NCI-H748 treated with DMSO at 0.1 percent for 48 hours (cell line): ENCODE measurements at regions not wholly inside any gene's neighbourhood (a gene's known extent, or its start where the extent isn't known, plus 50 kb on each side); places are given as distances from the start of the nearest gene placed in this dataset.
"Not testable (repeated sequence)": the region's sequence is repeated elsewhere in the genome, so short reads cannot be mapped to it uniquely, and the experiment has no call there.

Experiments used
- DNase-seq: peaks from one replicate; lab custom pipeline; 2025; lab: John Stamatoyannopoulos, UW

DNA sequence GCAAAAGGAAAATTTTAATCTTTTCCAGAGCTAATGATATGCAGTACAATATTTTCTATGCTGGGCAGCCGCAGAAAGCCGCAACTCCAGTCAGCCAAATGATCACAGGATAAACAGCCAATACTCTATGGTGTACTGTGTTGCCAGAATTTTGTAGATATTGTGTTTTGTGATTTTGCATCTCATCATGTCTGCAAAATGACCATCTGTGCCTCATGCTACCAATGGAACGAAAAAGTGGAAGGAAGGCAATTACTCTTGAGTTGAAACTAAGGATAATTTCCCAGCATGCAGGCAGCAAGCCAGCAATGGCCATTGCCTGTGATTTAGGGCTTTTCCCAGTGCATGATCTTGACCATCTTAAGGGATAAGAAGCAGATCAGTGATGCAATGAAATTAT, 891.9 kb downstream of the PLOD2 start:
- no peak for DNase-seq

- DNase-seq = no peak
These were observed 888.3 kb downstream of the PLOD2 start for GRCh38 chr3:145272684-145273083.

DNA sequence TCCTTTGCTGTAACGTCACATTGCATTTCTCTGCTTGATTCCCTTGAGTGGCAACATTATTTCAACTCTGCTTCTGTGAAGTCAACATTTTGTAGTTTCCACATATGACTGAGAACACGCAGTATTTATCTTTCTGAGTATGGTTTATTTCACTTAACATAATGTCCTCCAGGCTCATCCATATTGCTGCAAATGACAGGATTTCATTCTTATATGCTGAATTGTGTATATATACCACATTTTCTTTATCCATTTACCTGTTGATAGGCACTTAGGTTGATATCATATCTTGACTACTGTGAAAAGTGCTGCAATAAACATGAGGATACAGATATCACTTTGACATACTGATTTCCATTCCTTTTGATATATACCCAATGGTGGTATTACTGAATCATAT, 878.5 kb downstream of the PLOD2 start:
- no peak for DNase-seq

- DNase-seq = no peak
These were observed 874.0 kb downstream of the PLOD2 start for GRCh38 chr3:145286937-145287336.

GRCh38 chr3:145290010-145290409, 871.0 kb downstream of the PLOD2 start:
- DNase-seq = no peak

DNA sequence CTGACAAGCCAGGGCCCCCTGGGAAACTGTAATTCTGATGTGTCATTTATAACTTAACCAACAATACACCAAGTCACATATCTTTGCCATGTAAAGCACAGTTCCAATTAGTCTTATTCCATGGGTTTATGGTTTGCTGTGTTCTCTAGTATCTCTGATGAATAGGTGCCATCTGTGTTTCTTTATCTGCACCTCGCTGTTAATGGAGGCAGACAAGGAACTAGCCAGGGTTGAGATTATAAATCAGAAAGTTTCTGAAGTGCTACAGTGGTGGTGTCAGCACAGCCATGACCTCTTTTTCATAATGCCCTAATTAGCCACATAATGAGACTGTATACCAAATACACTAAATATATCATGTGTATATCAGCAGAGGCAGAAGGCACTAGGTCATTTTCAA, 866.4 kb downstream of the PLOD2 start:
- DNase-seq = no peak

- DNase-seq = no peak
These were observed 853.7 kb downstream of the PLOD2 start for GRCh38 chr3:145307272-145307671.

DNA sequence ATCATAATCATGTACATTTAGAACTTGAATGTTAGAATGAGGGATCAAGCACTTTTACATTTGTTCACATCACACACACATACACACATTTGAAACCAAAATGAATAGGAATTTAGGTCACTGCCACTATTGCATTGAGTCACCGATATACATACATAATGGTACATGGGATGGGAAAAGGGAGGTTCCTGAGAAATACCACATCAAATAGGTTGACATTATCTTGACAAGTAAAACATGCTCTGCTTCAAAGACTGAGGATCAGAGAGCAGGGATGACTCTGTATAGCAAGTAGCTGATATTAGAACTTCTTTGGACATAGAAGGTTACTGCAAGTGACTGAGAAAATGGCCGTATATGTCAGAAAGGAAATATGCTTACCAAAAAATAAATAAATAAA, 847.2 kb downstream of the PLOD2 start:
- DNase-seq = no peak

DNA sequence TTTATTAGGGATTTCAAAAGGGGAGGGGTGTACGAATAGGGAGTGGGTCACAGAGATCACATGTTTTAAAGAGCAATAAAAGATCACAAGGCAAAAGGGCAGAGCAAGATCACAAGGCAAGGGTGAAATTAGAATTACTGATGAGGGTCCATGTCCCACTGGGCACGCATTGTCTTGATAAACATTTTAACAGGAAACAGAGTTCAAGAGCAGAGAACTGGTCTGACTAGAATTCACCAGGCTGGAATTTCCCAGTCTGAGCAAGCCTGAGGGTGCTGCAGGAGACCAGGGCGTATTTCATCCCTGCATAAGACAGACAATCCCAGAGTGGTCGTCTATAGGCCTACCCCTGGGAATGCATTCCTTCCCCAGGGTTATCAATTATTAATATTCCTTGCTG, 844.7 kb downstream of the PLOD2 start:
- DNase-seq = not testable (repeated sequence)

DNA sequence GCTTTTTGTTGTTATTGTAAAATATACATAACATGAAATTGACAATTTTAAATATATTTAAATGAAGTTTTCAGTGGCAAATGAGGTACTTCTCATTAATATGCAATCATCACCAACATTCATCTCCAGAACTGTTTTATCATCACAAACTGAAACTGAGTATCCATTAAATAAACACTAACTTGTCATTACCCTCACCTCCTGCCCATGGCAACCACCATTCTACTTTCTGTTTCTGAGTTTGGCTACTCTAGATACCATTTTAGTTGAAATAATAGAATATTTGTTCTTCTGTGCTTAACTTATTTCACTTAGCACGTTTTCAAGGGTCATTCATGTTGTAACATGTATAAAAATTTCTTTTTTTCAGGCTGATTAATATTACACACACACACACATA, 834.3 kb downstream of the PLOD2 start:
- no peak for DNase-seq

- DNase-seq = not testable (repeated sequence)
These were observed 827.6 kb downstream of the PLOD2 start for GRCh38 chr3:145333427-145333826.

GRCh38 chr3:145333931-145334330, 827.1 kb downstream of the PLOD2 start:
- DNase-seq = no peak

- no peak for DNase-seq
These were observed 805.8 kb downstream of the PLOD2 start for GRCh38 chr3:145355206-145355605.

DNA sequence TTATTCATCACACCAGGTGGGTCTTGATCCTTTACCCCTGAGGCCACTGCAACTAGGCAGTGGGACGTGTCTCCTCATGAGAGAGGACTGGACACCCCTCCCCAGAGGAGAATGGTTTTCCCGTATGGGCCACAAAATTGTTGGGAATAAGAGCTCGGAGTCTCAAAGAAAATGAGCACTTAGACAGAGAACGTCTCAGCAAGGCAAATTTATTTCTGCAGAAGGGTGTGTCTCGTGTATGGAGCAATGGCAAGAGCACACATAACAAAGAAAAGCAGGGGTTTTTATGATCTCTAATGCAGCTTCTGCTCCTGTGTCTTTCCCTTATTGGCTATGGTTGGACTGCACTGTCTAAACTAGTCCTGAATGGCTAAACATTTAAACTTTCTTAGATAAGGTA, 803.5 kb downstream of the PLOD2 start:
- no peak for DNase-seq

- no peak for DNase-seq
These were observed 801.9 kb downstream of the PLOD2 start for GRCh38 chr3:145359040-145359439.

DNA sequence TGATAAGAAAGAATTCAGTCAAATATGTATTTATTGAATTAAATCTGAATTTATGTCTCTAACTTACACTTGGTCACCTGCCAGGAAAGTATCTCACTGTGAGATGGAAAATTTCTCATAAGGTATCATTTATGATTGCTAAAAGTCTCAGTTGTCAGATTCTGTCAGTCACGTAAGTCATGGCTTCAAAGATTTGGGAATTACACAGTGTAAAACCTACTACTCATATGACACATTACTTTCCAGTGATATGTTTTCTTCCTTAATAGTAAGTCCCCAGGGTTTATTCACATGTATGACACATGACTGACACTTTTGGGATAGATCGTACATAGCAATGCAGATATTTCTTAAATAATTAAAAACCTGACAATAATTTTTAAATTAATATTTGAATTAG, 792.2 kb downstream of the PLOD2 start:
- no peak for DNase-seq

- DNase-seq = no peak
These were observed 790.1 kb downstream of the PLOD2 start for GRCh38 chr3:145370870-145371269.

DNA sequence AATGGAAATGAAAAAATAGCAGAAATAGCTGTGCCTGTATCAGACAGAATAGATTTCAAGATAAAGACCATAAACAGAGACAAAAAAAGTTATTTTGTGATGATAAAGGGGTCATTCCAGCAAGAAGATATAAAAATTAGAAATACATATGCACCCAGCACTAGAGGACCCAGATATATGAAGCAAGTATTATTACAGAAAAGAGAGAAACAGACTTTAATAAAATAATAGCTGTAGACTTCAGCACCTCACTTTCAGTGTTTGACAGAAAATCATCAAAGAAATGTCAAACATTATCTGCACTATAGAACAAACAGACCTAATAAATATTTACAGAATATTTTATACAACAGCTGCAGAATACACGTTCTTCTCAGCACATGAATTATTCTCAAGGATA, 783.7 kb downstream of the PLOD2 start:
- DNase-seq = no peak

GRCh38 chr3:145383416-145383815, 777.6 kb downstream of the PLOD2 start:
- DNase-seq = no peak

GRCh38 chr3:145384307-145384706, 776.7 kb downstream of the PLOD2 start:
- no peak for DNase-seq

- DNase-seq = no peak
These were observed 773.8 kb downstream of the PLOD2 start for GRCh38 chr3:145387211-145387610.

DNA sequence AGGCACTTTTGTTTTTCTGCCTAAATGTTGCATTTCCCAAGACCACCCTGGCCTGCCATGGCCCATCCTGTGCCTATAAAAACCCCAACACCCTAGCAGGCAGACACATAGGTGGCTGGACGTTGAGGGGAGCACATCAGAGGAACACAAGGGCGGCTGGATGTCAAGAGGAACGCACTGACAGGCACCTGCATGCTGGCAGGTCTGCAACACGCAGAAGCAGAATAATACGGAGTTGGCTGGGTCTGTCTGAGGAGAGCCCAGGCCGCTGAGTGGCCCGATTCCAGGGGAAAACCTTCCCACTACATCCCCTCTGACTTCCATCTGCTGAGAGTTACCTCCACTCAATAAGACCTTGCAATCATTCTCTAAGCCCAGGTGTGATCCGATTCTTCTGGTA, 765.6 kb downstream of the PLOD2 start:
- no peak for DNase-seq

- DNase-seq = no peak
These were observed 749.4 kb downstream of the PLOD2 start for GRCh38 chr3:145411605-145412004.

GRCh38 chr3:145417678-145418077, 743.3 kb downstream of the PLOD2 start:
- no peak for DNase-seq

GRCh38 chr3:145422556-145422955, 738.4 kb downstream of the PLOD2 start:
- DNase-seq = no peak
